Left ventricle myocardium superior (tissue), 1 donor: ENCODE measurements at regions not wholly inside any gene's neighbourhood (a gene's known extent, or its start where the extent isn't known, plus 50 kb on each side); places are given as distances from the start of the nearest gene placed in this dataset.
"Not testable (repeated sequence)": the region's sequence is repeated elsewhere in the genome, so short reads cannot be mapped to it uniquely, and the experiment has no call there.

Source experiments
- ATAC-seq: fragments of 200-7000 bp; cut with Tn5 transposase; one replicate; pipeline ENCODE4 v1.9.1; 2020; ENCODE audit warnings: mild to moderate bottlenecking, moderate library complexity
- DNase-seq: peaks from one replicate; pipeline ENCODE4 v3.0.0-alpha.2; 2020
- intact Hi-C: fragments of 100-400 bp; cut with micrococcal nuclease; formaldehyde crosslinking; loops from one replicate; pipeline ENCODE4 v1.11.0; 2022
- donor health status: DM: no; HTN: yes; CAD: no; lungs with severe emphysema.

- intact Hi-C loops, result no loop called here
- ATAC-seq (no peak), DNase-seq (no peak)
Observed at GRCh38 chr14:103228076-103228806, 105.0 kb downstream of the TNFAIP2 start.

GRCh38 chr14:103228866-103229265, 105.2 kb upstream of the EIF5 start:
- ATAC-seq, result no peak
- no peak for DNase-seq
- intact Hi-C loops, result no loop called here

- DNase-seq, result no peak
- intact Hi-C loops, result no loop called here
- no peak for ATAC-seq
Observed at GRCh38 chr14:103230021-103230420, 104.0 kb upstream of the EIF5 start.

GRCh38 chr14:103230658-103231334, 103.2 kb upstream of the EIF5 start:
- no peak for ATAC-seq
- intact Hi-C loops, result no loop called here
- no peak for DNase-seq

- DNase-seq (no peak), ATAC-seq (no peak)
- intact Hi-C loops, result no loop called here
Observed at GRCh38 chr14:103231376-103232019, 102.5 kb upstream of the EIF5 start.

GRCh38 chr14:103232031-103232808, 101.8 kb upstream of the EIF5 start:
- intact Hi-C loops, result no loop called here
- no peak for DNase-seq
- no peak for ATAC-seq

GRCh38 chr14:103232831-103233319, 101.2 kb upstream of the EIF5 start:
- DNase-seq, result no peak
- no peak for ATAC-seq
- intact Hi-C loops, result no loop called here

- intact Hi-C loops, result no loop called here
- DNase-seq, result no peak
- no peak for ATAC-seq
Observed at GRCh38 chr14:103233328-103233727, 100.7 kb upstream of the EIF5 start.

GRCh38 chr14:103234826-103235225, 99.2 kb upstream of the EIF5 start:
- DNase-seq, intact Hi-C loops, ATAC-seq: not testable (repeated sequence)

GRCh38 chr14:103235506-103235905, 98.5 kb upstream of the EIF5 start:
- DNase-seq, intact Hi-C loops, ATAC-seq: not testable (repeated sequence)

GRCh38 chr14:103239751-103240150, 94.3 kb upstream of the EIF5 start:
- ATAC-seq (no peak), DNase-seq (no peak)
- intact Hi-C loops, result no loop called here

- intact Hi-C loops, result no loop called here
- ATAC-seq (no peak), DNase-seq (no peak)
Observed at GRCh38 chr14:103241531-103241930, 92.5 kb upstream of the EIF5 start.

- ATAC-seq (no peak), DNase-seq (no peak)
- intact Hi-C loops, result no loop called here
Observed at GRCh38 chr14:103243764-103244737, 90.0 kb upstream of the EIF5 start.

GRCh38 chr14:103245624-103246031, 88.4 kb upstream of the EIF5 start:
- ATAC-seq, DNase-seq, intact Hi-C loops: not testable (repeated sequence)

GRCh38 chr14:103246070-103246469, 88.0 kb upstream of the EIF5 start:
- ATAC-seq (no peak), DNase-seq (no peak)
- intact Hi-C loops, result no loop called here

- intact Hi-C loops, result no loop called here
- DNase-seq (no peak), ATAC-seq (peak; percentile 17)
Observed at GRCh38 chr14:103247169-103247606, 86.8 kb upstream of the EIF5 start.

- DNase-seq, result no peak
- intact Hi-C loops, result no loop called here
- ATAC-seq, result no peak
Observed at GRCh38 chr14:103250181-103250580, 83.9 kb upstream of the EIF5 start.

GRCh38 chr14:103250874-103251273, 83.2 kb upstream of the EIF5 start:
- DNase-seq (no peak), ATAC-seq (no peak)
- intact Hi-C loops, result no loop called here
